GM12878 (cell line): ENCODE measurements at regions not wholly inside any gene's neighbourhood (a gene's known extent, or its start where the extent isn't known, plus 50 kb on each side); places are given as distances from the start of the nearest gene placed in this dataset.
A peak's percentile ranks its signal among the peaks of the same experiment; 100 is the strongest.

Experiments
- ATAC-seq: fragments of 200-7000 bp; cut with Tn5 transposase; 3 replicates; pipeline ENCODE4 v1.9.1; 2020; ENCODE audit warnings: mild to moderate bottlenecking, moderate library complexity
- BruUV-seq: library from RNA; stranded (reverse); fragments of 400-500 nt; replicated peaks from 2 replicates; lab custom pipeline; 2021; lab: Mats Ljungman, UMichigan
- CTCF ChIA-PET: fragments of 300-600 bp; sonication (Branson Sonifier 250); formaldehyde crosslinking; extraction: SDS; loops from one replicate; lab custom pipeline; 2021; ENCODE audit warnings: inconsistent platforms; lab: Yijun Ruan, JAX
- POLR2A ChIA-PET: fragments of 350-600 bp; formaldehyde crosslinking; extraction: SDS; loops from one replicate; lab custom pipeline; 2021; ENCODE audit warnings: inconsistent platforms; lab: Charles Lee
- RAD21 ChIA-PET: fragments of 300-600 bp; sonication (Branson Sonifier 250); formaldehyde crosslinking; loops from one replicate; lab custom pipeline; 2023; ENCODE audit warnings: antibody characterized with exemption; ENCODE audit not compliant: unreplicated experiment; lab: Charles Lee
- SMC1A ChIA-PET: fragments of 300-600 bp; sonication (Branson Sonifier 250); formaldehyde crosslinking; loops from one replicate; lab custom pipeline; 2023; ENCODE audit not compliant: unreplicated experiment, uncharacterized antibody; lab: Charles Lee
- DNase-seq: peaks from one replicate; pipeline ENCODE4 v3.0.0-alpha.2; 2011; ENCODE audit warnings: low read depth, low spot score
- FAIRE-seq: peaks from 3 replicates; lab custom pipeline; 2011; peaks lifted over from hg19 to GRCh38; lab: Jason Lieb, UNC
- H2AFZ ChIP-seq: 2 replicates; pipeline ENCODE4 v1.6.0; 2011; ENCODE audit warnings: low read depth, low read length, control low read depth; ENCODE audit not compliant: control insufficient read depth
- H3K27ac ChIP-seq: 2 replicates; pipeline ENCODE4 v1.5.1; 2011; ENCODE audit warnings: control low read depth; ENCODE audit not compliant: control insufficient read depth, insufficient read depth
- H3K27me3 ChIP-seq, 2 experiments: replicated peaks in 1 of 2; 2 replicates each; pipeline versions ENCODE4 v1.6.0 to v1.6.1; 2011; ENCODE audit warnings: low read length in 1 of 2; ENCODE audit not compliant: control insufficient read depth in 2 of 2, insufficient read depth in 2 of 2
- H3K36me3 ChIP-seq, 2 experiments: 2 replicates each; pipeline ENCODE4 v1.5.1; 2011; ENCODE audit warnings: low read length in 1 of 2; ENCODE audit not compliant: control insufficient read depth in 2 of 2, insufficient read depth in 2 of 2
- H3K4me1 ChIP-seq: 2 replicates; pipeline ENCODE4 v1.6.1; 2011; ENCODE audit warnings: mild to moderate bottlenecking, low read length, moderate library complexity, mixed read lengths; ENCODE audit not compliant: control insufficient read depth, insufficient read depth
- H3K4me2 ChIP-seq: 2 replicates; pipeline ENCODE4 v1.6.0; 2011; ENCODE audit warnings: control low read depth; ENCODE audit not compliant: control insufficient read depth, insufficient read depth
- H3K4me3 ChIP-seq: fragments of 200-600 bp; sonication (generic); 2 replicates; pipeline ENCODE4 v1.5.1; 2016
- H3K79me2 ChIP-seq: 2 replicates; pipeline ENCODE4 v1.6.0; 2011; ENCODE audit warnings: low read length; ENCODE audit not compliant: control insufficient read depth, insufficient read depth
- H3K9ac ChIP-seq: 2 replicates; pipeline ENCODE4 v1.8.0; 2011; ENCODE audit warnings: low read length, control low read depth, mixed read lengths; ENCODE audit not compliant: control insufficient read depth, insufficient read depth
- H3K9me3 ChIP-seq: replicated peaks from 3 replicates; pipeline ENCODE4 v1.5.1; 2011; ENCODE audit warnings: mild to moderate bottlenecking, low read length; ENCODE audit not compliant: control insufficient read depth, insufficient read depth
- H4K20me1 ChIP-seq: 2 replicates; pipeline ENCODE4 v1.6.0; 2011; ENCODE audit not compliant: control insufficient read depth, insufficient read depth
- BHLHE40 ChIP-seq, 2 experiments: fragments of 450-650 bp in 1 of 2; IDR thresholded peaks; 2 replicates each; pipeline ENCODE4 v1.6.1; 2011 to 2017; ENCODE audit warnings: low read depth in 2 of 2, borderline replicate concordance in 1 of 2, improper control_type of control experiment in 1 of 2, low read length in 1 of 2, mild to moderate bottlenecking in 1 of 2
- CBFB ChIP-seq: IDR thresholded peaks from 2 replicates; pipeline ENCODE4 v1.6.1; 2016; ENCODE audit warnings: antibody characterized with exemption, low read depth
- ETV6 ChIP-seq, 2 experiments: fragments of 450-650 bp in 1 of 2; IDR thresholded peaks in 1 of 2; conservative IDR thresholded peaks in 1 of 2; 2 replicates each; pipeline ENCODE4 v1.6.1; 2014; ENCODE audit warnings: antibody characterized with exemption in 1 of 2, borderline replicate concordance in 1 of 2, low read depth in 1 of 2, mild to moderate bottlenecking in 1 of 2, moderate library complexity in 1 of 2
- GABPA ChIP-seq: IDR thresholded peaks from 2 replicates; pipeline ENCODE4 v1.6.1; 2014; ENCODE audit warnings: antibody characterized with exemption, low read depth, mild to moderate bottlenecking, inconsistent platforms
- IKZF2 ChIP-seq, 2 experiments: fragments of 450-650 bp; IDR thresholded peaks; 2 replicates each; pipeline ENCODE4 v1.6.1; 2017; ENCODE audit warnings: mild to moderate bottlenecking in 2 of 2, moderate library complexity in 2 of 2
- NFIC ChIP-seq: IDR thresholded peaks from 2 replicates; pipeline ENCODE4 v1.6.1; 2012; ENCODE audit warnings: low read depth, mild to moderate bottlenecking, inconsistent platforms, low read length, moderate library complexity
- RBBP5 ChIP-seq: fragments of 200-600 bp; sonication (generic); conservative IDR thresholded peaks from 2 replicates; pipeline ENCODE4 v1.6.1; 2016
- RUNX3 ChIP-seq: IDR thresholded peaks from 2 replicates; pipeline ENCODE4 v1.6.1; 2012; ENCODE audit warnings: low read length, inconsistent platforms
- SMAD1 ChIP-seq: fragments of 450-650 bp; IDR thresholded peaks from 2 replicates; pipeline ENCODE4 v1.6.1; 2018; ENCODE audit warnings: mild to moderate bottlenecking, low read depth; ENCODE audit not compliant: partially characterized antibody
- WGBS: methylation state at CpG from one replicate; pipeline ENCODE4 v1.1.6; 2016; ENCODE audit warnings: low lambda C conversion rate; ENCODE audit not compliant: insufficient replicate concordance, insufficient coverage; ENCODE audit errors: missing lambda C conversion rate; 5-methylcytosine and 5-hydroxymethylcytosine counted together
- in situ Hi-C: fragments of 300-500 bp; cut with MboI; formaldehyde crosslinking; loops from 9 replicates; pipeline ENCODE4 v1.14.3; 2018; ENCODE audit warnings: mixed read lengths
- intact Hi-C: fragments of 100-400 bp; cut with micrococcal nuclease; formaldehyde crosslinking; loops from one replicate; pipeline ENCODE4 v1.14.2; 2022; ENCODE audit not compliant: unreplicated experiment
- TF ChIP-seq, protein P1 (sequence below): fragments of 150-350 bp; IDR thresholded peaks from 2 replicates; pipeline ENCODE4 v1.6.1; 2016; ENCODE audit warnings: low read depth, low read length

DNA sequence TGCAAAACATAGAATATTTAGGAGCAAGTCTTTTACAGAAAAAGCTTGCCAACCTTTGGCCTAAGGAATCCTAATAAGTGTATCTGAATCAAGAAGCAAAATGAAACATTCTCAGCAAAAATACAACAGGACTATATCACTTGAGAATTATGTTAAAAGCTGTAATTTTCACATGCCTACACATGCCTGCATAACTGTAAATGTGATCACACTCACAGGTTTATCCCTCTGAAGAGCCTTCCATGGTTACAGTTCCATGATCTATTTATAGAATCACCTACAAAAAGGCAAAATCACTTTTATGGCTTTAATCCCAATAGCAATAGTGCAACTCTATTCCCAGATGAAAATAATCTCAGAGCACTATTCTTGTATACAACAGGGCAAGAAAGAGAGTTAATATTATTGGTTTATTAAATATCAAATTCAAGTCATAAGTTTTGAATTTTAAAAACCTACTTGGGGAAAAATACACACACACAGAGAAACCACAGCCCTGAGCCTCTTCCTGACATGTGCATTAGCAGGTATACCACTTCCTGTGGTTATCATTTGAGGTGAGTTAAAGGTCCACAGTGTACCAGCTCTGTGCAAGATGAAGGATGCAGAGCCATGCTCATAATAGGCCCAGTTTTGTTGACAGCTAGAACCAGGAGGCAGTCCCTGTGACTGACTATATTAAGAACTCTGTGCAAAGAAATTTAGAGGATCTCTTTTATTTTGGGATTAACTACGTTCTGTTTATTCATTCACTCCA is 252.5 kb upstream of the TGFBR2 start:
- Histone ChIP-seq H3K4me2 (no peak overlapping the region), H3K27ac (no peak overlapping the region), H3K9me3 (no peaks in the 10 kb centered on the region), H3K36me3 (no peaks in the 10 kb centered on the region), H3K79me2 (no peaks in the 10 kb centered on the region), H3K9ac (no peak overlapping the region), H2AFZ (no peak overlapping the region), H3K4me1 (no peaks in the 10 kb centered on the region), H4K20me1 (no peaks in the 10 kb centered on the region), H3K27me3 (no peaks in the 10 kb centered on the region; a peak in 2 of 4 replicates), H3K4me3 (no peak overlapping the region)
- ATAC-seq (peak; percentile 83), DNase-seq (peak; percentile 24), FAIRE-seq (peak; percentile 86)
- BruUV-seq, result no TSS peak
- CTCF ChIA-PET, result no interaction called here
- RAD21 ChIA-PET, result no interaction called here
- in situ Hi-C loops (no loop called here), intact Hi-C loops (no loop called here)
- SMC1A ChIA-PET, result interaction anchor here (1.0 kb wide), 1 partner anchor 8 kb away, joined by 3 read pairs; no protein-coding TSS in a partner anchor
- WGBS, result 0% methylated on average over 1 of the region's 1 CpG
- POLR2A ChIA-PET, result no interaction called here
- TF ChIP-seq BHLHE40 (IDR thresholded peaks at IDR 0.05; ENCODE audit: borderline replicate concordance in 1 of 2, low read depth in 2 of 2, low read length in 1 of 2) (peak in 1 of 2 experiments; percentile 51; a peak in 2 of 4 replicates), GABPA (peak; percentile 21; the same call in 1 of the 2 replicates), RUNX3 (peak; percentile 93), ETV6 (conservative IDR thresholded peaks at IDR 0.05 in 1 of 2, IDR thresholded peaks at IDR 0.05 in 1 of 2; ENCODE audit: borderline replicate concordance in 1 of 2, low read depth in 1 of 2) (no peak), IKZF2 (IDR thresholded peaks at IDR 0.05) (0 out of 4 replicates have a peak, but pooled peaks of 1 of the 2 experiments have one; percentile 21), CBFB (peak; percentile 63; the same call in 1 of the 2 replicates), NFIC (0 out of 2 replicates have a peak, but pooled peaks have one; percentile 21), RBBP5 (no peak), SMAD1 (no peak)
- TF ChIP-seq, protein P1, sequence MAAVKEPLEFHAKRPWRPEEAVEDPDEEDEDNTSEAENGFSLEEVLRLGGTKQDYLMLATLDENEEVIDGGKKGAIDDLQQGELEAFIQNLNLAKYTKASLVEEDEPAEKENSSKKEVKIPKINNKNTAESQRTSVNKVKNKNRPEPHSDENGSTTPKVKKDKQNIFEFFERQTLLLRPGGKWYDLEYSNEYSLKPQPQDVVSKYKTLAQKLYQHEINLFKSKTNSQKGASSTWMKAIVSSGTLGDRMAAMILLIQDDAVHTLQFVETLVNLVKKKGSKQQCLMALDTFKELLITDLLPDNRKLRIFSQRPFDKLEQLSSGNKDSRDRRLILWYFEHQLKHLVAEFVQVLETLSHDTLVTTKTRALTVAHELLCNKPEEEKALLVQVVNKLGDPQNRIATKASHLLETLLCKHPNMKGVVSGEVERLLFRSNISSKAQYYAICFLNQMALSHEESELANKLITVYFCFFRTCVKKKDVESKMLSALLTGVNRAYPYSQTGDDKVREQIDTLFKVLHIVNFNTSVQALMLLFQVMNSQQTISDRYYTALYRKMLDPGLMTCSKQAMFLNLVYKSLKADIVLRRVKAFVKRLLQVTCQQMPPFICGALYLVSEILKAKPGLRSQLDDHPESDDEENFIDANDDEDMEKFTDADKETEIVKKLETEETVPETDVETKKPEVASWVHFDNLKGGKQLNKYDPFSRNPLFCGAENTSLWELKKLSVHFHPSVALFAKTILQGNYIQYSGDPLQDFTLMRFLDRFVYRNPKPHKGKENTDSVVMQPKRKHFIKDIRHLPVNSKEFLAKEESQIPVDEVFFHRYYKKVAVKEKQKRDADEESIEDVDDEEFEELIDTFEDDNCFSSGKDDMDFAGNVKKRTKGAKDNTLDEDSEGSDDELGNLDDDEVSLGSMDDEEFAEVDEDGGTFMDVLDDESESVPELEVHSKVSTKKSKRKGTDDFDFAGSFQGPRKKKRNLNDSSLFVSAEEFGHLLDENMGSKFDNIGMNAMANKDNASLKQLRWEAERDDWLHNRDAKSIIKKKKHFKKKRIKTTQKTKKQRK, result no peak
